PC-9 (cell line): ENCODE measurements at regions not wholly inside any gene's neighbourhood (a gene's known extent, or its start where the extent isn't known, plus 50 kb on each side); places are given as distances from the start of the nearest gene placed in this dataset.
"Not testable (repeated sequence)": the region's sequence is repeated elsewhere in the genome, so short reads cannot be mapped to it uniquely, and the experiment has no call there.

Experiments
- BruUV-seq: library from RNA; stranded (reverse); fragments of 400-500 nt; replicated peaks from 2 replicates; lab custom pipeline; 2021; lab: Mats Ljungman, UMichigan
- CTCF ChIA-PET: fragments of 300-600 bp; sonication (Branson Sonifier 250); formaldehyde crosslinking; loops from one replicate; lab custom pipeline; 2022; ENCODE audit warnings: antibody characterized with exemption; lab: Charles Lee
- POLR2A ChIA-PET: fragments of 300-600 bp; sonication (Branson Sonifier 250); formaldehyde crosslinking; loops from one replicate; lab custom pipeline; 2022; ENCODE audit warnings: antibody characterized with exemption; ENCODE audit not compliant: unreplicated experiment; lab: Charles Lee
- DNase-seq, 2 experiments: peaks; one replicate each; pipeline versions ENCODE4 v3.0.0 to v3.0.0-alpha.2; 2015 to 2022; ENCODE audit warnings: mixed read lengths in 1 of 2
- H2AFZ ChIP-seq: fragments of 200-600 bp; sonication (generic); 2 replicates; pipeline ENCODE4 v1.8.1; 2017; ENCODE audit warnings: antibody characterized with exemption
- H3F3A ChIP-seq: fragments of 200-600 bp; sonication (generic); 2 replicates; pipeline ENCODE4 v1.8.1; 2017; ENCODE audit warnings: antibody characterized with exemption, mild to moderate bottlenecking, low read depth; ENCODE audit not compliant: insufficient read depth
- H3K27ac ChIP-seq: fragments of 200-600 bp; sonication (generic); 2 replicates; pipeline ENCODE4 v1.6.1; 2016; ENCODE audit warnings: mixed run types
- H3K27me3 ChIP-seq: fragments of 200-600 bp; sonication (generic); 2 replicates; pipeline ENCODE4 v1.6.1; 2016; ENCODE audit warnings: low read depth, mixed run types; ENCODE audit not compliant: insufficient read depth
- H3K36me3 ChIP-seq: fragments of 200-600 bp; sonication (generic); 2 replicates; pipeline ENCODE4 v1.6.1; 2016; ENCODE audit warnings: low read depth, mixed run types
- H3K4me1 ChIP-seq: fragments of 200-600 bp; sonication (generic); replicated peaks from 2 replicates; pipeline ENCODE4 v1.6.1; 2016; ENCODE audit warnings: mixed run types; ENCODE audit not compliant: insufficient read depth
- H3K4me2 ChIP-seq: fragments of 200-600 bp; sonication (generic); 2 replicates; pipeline ENCODE4 v1.6.1; 2017; ENCODE audit warnings: mixed run types
- H3K4me3 ChIP-seq: fragments of 200-600 bp; sonication (generic); 2 replicates; pipeline ENCODE4 v1.6.1; 2016; ENCODE audit warnings: mixed run types
- H3K79me2 ChIP-seq: fragments of 200-600 bp; sonication (generic); 2 replicates; pipeline ENCODE4 v1.6.1; 2017; ENCODE audit warnings: low read depth, mixed run types
- H3K9me2 ChIP-seq: fragments of 200-600 bp; sonication (generic); 2 replicates; pipeline ENCODE4 v1.8.1; 2017; ENCODE audit warnings: mild to moderate bottlenecking; ENCODE audit not compliant: insufficient read depth
- H3K9me3 ChIP-seq: fragments of 200-600 bp; sonication (generic); 2 replicates; pipeline ENCODE4 v1.8.1; 2016; ENCODE audit warnings: low read depth; ENCODE audit not compliant: insufficient read depth
- H4K20me1 ChIP-seq: fragments of 200-600 bp; sonication (generic); 2 replicates; pipeline ENCODE4 v1.8.1; 2017; ENCODE audit not compliant: insufficient read depth
- EZH2 ChIP-seq: fragments of 200-600 bp; sonication (generic); IDR thresholded peaks from 2 replicates; pipeline ENCODE4 v1.8.0; 2017; ENCODE audit warnings: antibody characterized with exemption, low read depth
- intact Hi-C: fragments of 100-400 bp; cut with micrococcal nuclease; formaldehyde crosslinking; loops from one replicate; pipeline ENCODE4 v1.10.0; 2022; ENCODE audit not compliant: unreplicated experiment
- TF ChIP-seq, protein P1 (sequence below): fragments of 200-600 bp; sonication (generic); conservative IDR thresholded peaks from 2 replicates; pipeline ENCODE4 v1.6.1; 2017; ENCODE audit warnings: mixed run types, antibody characterized with exemption, mild to moderate bottlenecking, moderate library complexity

DNA sequence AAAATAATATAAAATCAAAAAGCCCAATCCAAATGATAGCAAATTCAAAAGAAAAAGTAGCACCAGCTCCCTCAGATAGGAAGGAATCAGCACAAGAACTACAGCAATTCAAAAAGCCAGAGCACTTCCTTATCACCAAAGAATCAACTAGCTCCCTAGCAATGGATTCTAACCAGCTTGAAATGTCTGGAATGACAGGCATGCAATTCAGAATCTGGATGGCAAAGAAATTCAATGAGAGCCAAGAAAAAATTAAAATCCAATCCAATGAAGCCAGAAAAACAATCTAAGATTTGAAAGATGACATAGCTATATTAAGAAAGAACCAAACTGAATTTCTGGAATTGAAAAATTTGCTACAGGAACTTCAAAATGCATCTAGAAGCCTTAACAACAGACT is 1334.4 kb upstream of the ALCAM start:
- Histone ChIP-seq H2AFZ (no peak overlapping the region), H3K27ac (no peak overlapping the region), H3K4me1 (no peaks in the 10 kb centered on the region), H3K4me3 (no peak overlapping the region), H3K79me2 (no peaks in the 10 kb centered on the region), H3F3A (no peaks in the 10 kb centered on the region), H3K36me3 (no peaks in the 10 kb centered on the region), H3K9me3 (no peaks in the 10 kb centered on the region), H4K20me1 (no peaks in the 10 kb centered on the region), H3K27me3 (no peaks in the 10 kb centered on the region), H3K4me2 (no peak overlapping the region), H3K9me2 (no peaks in the 10 kb centered on the region)
- ChIA-PET POLR2A (no interaction called here), CTCF (no interaction called here)
- DNase-seq = no peak
- BruUV-seq = no TSS peak
- TF ChIP-seq, protein P1, sequence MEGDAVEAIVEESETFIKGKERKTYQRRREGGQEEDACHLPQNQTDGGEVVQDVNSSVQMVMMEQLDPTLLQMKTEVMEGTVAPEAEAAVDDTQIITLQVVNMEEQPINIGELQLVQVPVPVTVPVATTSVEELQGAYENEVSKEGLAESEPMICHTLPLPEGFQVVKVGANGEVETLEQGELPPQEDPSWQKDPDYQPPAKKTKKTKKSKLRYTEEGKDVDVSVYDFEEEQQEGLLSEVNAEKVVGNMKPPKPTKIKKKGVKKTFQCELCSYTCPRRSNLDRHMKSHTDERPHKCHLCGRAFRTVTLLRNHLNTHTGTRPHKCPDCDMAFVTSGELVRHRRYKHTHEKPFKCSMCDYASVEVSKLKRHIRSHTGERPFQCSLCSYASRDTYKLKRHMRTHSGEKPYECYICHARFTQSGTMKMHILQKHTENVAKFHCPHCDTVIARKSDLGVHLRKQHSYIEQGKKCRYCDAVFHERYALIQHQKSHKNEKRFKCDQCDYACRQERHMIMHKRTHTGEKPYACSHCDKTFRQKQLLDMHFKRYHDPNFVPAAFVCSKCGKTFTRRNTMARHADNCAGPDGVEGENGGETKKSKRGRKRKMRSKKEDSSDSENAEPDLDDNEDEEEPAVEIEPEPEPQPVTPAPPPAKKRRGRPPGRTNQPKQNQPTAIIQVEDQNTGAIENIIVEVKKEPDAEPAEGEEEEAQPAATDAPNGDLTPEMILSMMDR = no peak
- no peak for TF ChIP-seq EZH2
- intact Hi-C loops = no loop called here

DNA sequence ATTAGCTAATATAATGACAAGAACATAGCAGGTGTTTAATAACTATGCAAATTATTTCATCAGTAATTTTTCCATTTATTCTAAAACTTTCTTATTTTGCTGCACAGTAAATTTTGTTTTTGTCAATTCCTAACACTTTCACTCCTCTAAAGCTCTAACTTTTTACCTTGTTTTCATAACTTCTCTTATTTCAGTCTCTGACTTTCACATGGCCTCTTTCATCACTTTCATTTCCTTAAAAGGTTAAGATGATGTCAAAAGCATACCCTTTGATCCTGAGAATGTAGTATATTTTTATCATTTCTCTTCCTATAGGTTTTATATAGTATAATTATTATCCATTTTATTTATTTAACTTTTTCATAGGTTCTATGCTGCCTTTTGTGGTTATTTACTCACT is 1325.8 kb upstream of the ALCAM start:
- no peak for DNase-seq
- Histone ChIP-seq H3K9me3 (no peaks in the 10 kb centered on the region; the same call in 1 of the 2 replicates), H2AFZ (no peak overlapping the region), H3K4me2 (no peak overlapping the region), H3K4me1 (no peaks in the 10 kb centered on the region), H3K4me3 (no peak overlapping the region), H4K20me1 (no peaks in the 10 kb centered on the region), H3K36me3 (no peaks in the 10 kb centered on the region), H3F3A (no peaks in the 10 kb centered on the region; the same call in 1 of the 2 replicates), H3K27ac (no peak overlapping the region), H3K79me2 (no peaks in the 10 kb centered on the region), H3K9me2 (no peaks in the 10 kb centered on the region; the same call in 1 of the 2 replicates), H3K27me3 (no peaks in the 10 kb centered on the region)
- no TSS peak for BruUV-seq
- intact Hi-C loops = no loop called here
- ChIA-PET CTCF (no interaction called here), POLR2A (no interaction called here)
- TF ChIP-seq, protein P1 = no peak
- TF ChIP-seq EZH2 = no peak

DNA sequence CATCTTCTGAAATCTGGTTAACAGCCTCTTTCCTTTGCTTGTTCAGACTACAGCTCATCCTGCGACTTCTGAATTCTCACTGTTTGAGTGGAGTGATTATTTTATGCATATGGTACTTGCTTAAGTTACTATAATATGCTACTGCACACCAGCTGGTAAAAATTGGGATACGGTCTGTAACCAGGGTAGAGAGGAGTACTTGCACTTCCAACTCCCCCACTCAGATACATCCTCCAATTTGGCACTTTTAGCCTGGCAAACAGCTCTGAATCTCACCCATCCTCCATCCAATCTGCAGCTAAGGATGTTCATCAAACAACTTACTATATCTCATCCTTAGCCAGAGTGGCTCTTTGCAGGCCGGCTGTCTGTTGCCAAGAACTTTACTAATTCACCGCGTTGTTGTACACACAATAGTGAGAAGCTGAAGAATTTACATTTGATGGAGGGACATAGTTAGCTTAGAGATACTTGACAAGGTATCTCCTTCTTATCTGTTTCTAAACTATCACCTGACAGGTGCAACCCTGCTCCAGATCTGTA is 1323.6 kb upstream of the ALCAM start:
- H3K4me2 ChIP-seq, H3K79me2 ChIP-seq, intact Hi-C loops, DNase-seq, H3K9me2 ChIP-seq, H3F3A ChIP-seq, POLR2A ChIA-PET, H3K9me3 ChIP-seq, H3K36me3 ChIP-seq, H3K27me3 ChIP-seq, BruUV-seq, H3K4me3 ChIP-seq, H3K4me1 ChIP-seq, H3K27ac ChIP-seq, H4K20me1 ChIP-seq, CTCF ChIA-PET, H2AFZ ChIP-seq: not testable (repeated sequence)

DNA sequence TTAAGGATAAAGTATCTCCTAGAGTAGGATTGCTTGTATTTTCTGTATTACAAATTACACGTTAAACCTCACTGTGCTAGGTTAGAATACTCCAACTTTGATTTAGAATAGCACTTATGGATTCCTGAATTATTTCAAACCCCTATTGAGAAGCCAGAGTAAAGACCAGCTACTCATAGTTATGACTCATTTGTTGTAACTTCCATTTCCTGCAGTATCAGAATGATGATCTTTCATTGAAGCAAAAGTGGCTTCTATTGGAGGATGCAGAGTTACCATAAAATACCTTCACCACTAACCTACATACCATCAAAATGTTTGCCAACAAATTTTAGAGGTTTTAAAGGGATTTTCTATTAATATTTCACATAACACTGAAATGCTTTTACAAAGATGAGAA is 1322.7 kb upstream of the ALCAM start:
- Histone ChIP-seq H3F3A (no peaks in the 10 kb centered on the region; the same call in 1 of the 2 replicates), H4K20me1 (no peaks in the 10 kb centered on the region), H3K4me1 (no peaks in the 10 kb centered on the region), H3K36me3 (no peaks in the 10 kb centered on the region), H3K9me2 (no peaks in the 10 kb centered on the region; the same call in 1 of the 2 replicates), H3K4me3 (no peak overlapping the region), H3K79me2 (no peaks in the 10 kb centered on the region), H2AFZ (no peak overlapping the region), H3K27me3 (no peaks in the 10 kb centered on the region), H3K9me3 (no peaks in the 10 kb centered on the region; the same call in 1 of the 2 replicates), H3K27ac (no peak overlapping the region), H3K4me2 (no peak overlapping the region)
- ChIA-PET POLR2A (no interaction called here), CTCF (no interaction called here)
- TF ChIP-seq, protein P1 = no peak
- no peak for TF ChIP-seq EZH2
- intact Hi-C loops = no loop called here
- DNase-seq = no peak
- BruUV-seq = no TSS peak
